Thyroid gland (tissue), 4 donors: ENCODE measurements at regions not wholly inside any gene's neighbourhood (a gene's known extent, or its start where the extent isn't known, plus 50 kb on each side); places are given as distances from the start of the nearest gene placed in this dataset.
"Not testable (repeated sequence)": the region's sequence is repeated elsewhere in the genome, so short reads cannot be mapped to it uniquely, and the experiment has no call there.

Experiments used
- DNase-seq, 2 donors: peaks; one replicate each; pipeline ENCODE4 v3.0.0-alpha.2; 2019
- H3K27ac ChIP-seq, 3 donors: fragments of 200-600 bp; sonication (generic); 1 replicate in 2 of 3; 2 replicates in 1 of 3; pipeline ENCODE4 v1.5.1; 2016 to 2019; ENCODE audit warnings: mild to moderate bottlenecking in 1 of 3, moderate library complexity in 1 of 3
- H3K27me3 ChIP-seq: fragments of 200-600 bp; sonication (generic); one replicate; pipeline ENCODE4 v1.5.1; 2019
- H3K36me3 ChIP-seq, 2 donors: fragments of 200-600 bp; sonication (generic); one replicate each; pipeline ENCODE4 v1.5.1; 2016 to 2019
- H3K4me1 ChIP-seq, 2 donors: fragments of 200-600 bp; sonication (generic); one replicate each; pipeline ENCODE4 v1.5.1; 2017 to 2019
- H3K4me3 ChIP-seq, 3 donors: fragments of 200-600 bp; sonication (generic); replicated peaks in 1 of 3; 1 replicate in 2 of 3; 2 replicates in 1 of 3; pipeline ENCODE4 v1.5.1; 2016; ENCODE audit warnings: mild to moderate bottlenecking in 1 of 3
- H3K9me3 ChIP-seq: fragments of 200-600 bp; sonication (generic); one replicate; pipeline ENCODE4 v1.5.1; 2017
- CTCF ChIP-seq, 6 experiments: fragments of 200-600 bp in 3 of 6; fragments of 450-650 bp in 3 of 6; sonication (generic) in 3 of 6; IDR thresholded peaks; one replicate each; pipeline ENCODE4 v1.5.1; 2016 to 2019; ENCODE audit warnings: antibody characterized with exemption in 6 of 6, mild to moderate bottlenecking in 2 of 6, inconsistent platforms in 1 of 6, moderate library complexity in 1 of 6
- POLR2A ChIP-seq, 2 donors: fragments of 450-650 bp; IDR thresholded peaks; one replicate each; pipeline ENCODE4 v1.6.1; 2017; ENCODE audit warnings: antibody characterized with exemption in 2 of 2, mild to moderate bottlenecking in 2 of 2, moderate library complexity in 1 of 2
- WGBS, 2 donors: methylation state at CpG; one replicate each; pipeline ENCODE4 v1.1.5; 2017; 5-methylcytosine and 5-hydroxymethylcytosine counted together
- intact Hi-C: fragments of 100-400 bp; cut with DNase I; formaldehyde crosslinking; loops from one replicate; pipeline ENCODE4 v1.15.1; 2023

GRCh38 chr1:106366627-106367319, 689.7 kb upstream of the PRMT6 start:
- Histone ChIP-seq H3K27me3 (no peaks in the 10 kb centered on the region), H3K9me3 (no peaks in the 10 kb centered on the region), H3K36me3 (no peaks in the 10 kb centered on the region), H3K27ac (no peak overlapping the region), H3K4me3 (no peak overlapping the region), H3K4me1 (no peaks in the 10 kb centered on the region)
- intact Hi-C loops = no loop called here
- TF ChIP-seq POLR2A (IDR thresholded peaks at IDR 0.05) (no peak), CTCF (IDR thresholded peaks at IDR 0.05) (no peak)
- WGBS, 2 donors = 62 to 63% methylated on average over 4 of the region's 4 CpGs
- DNase-seq = no peak

- Histone ChIP-seq H3K9me3 (no peaks in the 10 kb centered on the region), H3K4me3 (no peak overlapping the region), H3K27ac (no peak overlapping the region), H3K4me1 (no peaks in the 10 kb centered on the region), H3K36me3 (no peaks in the 10 kb centered on the region), H3K27me3 (no peaks in the 10 kb centered on the region)
- DNase-seq = no peak
- intact Hi-C loops = no loop called here
- TF ChIP-seq POLR2A (IDR thresholded peaks at IDR 0.05) = no peak
- no peak for TF ChIP-seq CTCF (IDR thresholded peaks at IDR 0.05)
These were observed 678.2 kb upstream of the PRMT6 start for GRCh38 chr1:106378261-106378660.

GRCh38 chr1:106380772-106381171, 675.7 kb upstream of the PRMT6 start:
- Histone ChIP-seq H3K9me3 (no peaks in the 10 kb centered on the region), H3K27ac (no peak overlapping the region), H3K36me3 (no peaks in the 10 kb centered on the region), H3K4me1 (no peaks in the 10 kb centered on the region), H3K27me3 (no peaks in the 10 kb centered on the region), H3K4me3 (no peak overlapping the region)
- no peak for TF ChIP-seq POLR2A (IDR thresholded peaks at IDR 0.05)
- no peak for TF ChIP-seq CTCF (IDR thresholded peaks at IDR 0.05)
- no peak for DNase-seq
- 74 to 83% methylated on average over 1 of the region's 1 CpG for WGBS, 2 donors
- intact Hi-C loops = no loop called here

GRCh38 chr1:106389160-106389559, 667.3 kb upstream of the PRMT6 start:
- 75 to 77% methylated on average over 4 of the region's 4 CpGs for WGBS, 2 donors
- H3K4me3 ChIP-seq, H3K27me3 ChIP-seq, H3K27ac ChIP-seq, intact Hi-C loops, DNase-seq, H3K4me1 ChIP-seq, H3K36me3 ChIP-seq, H3K9me3 ChIP-seq: not testable (repeated sequence)

- H3K27me3 ChIP-seq = no peaks in the 10 kb centered on the region
- H3K9me3 ChIP-seq = no peaks in the 10 kb centered on the region
- no peak overlapping the region for H3K4me3 ChIP-seq
- no peaks in the 10 kb centered on the region for H3K4me1 ChIP-seq
- no peak overlapping the region for H3K27ac ChIP-seq
- intact Hi-C loops = no loop called here
- TF ChIP-seq CTCF (IDR thresholded peaks at IDR 0.05) = no peak
- no peak for TF ChIP-seq POLR2A (IDR thresholded peaks at IDR 0.05)
- WGBS, 2 donors = 81 to 82% methylated on average over 1 of the region's 1 CpG
- no peak for DNase-seq
- H3K36me3 ChIP-seq = no peaks in the 10 kb centered on the region
These were observed 663.4 kb upstream of the PRMT6 start for GRCh38 chr1:106393046-106393445.

GRCh38 chr1:106396020-106396419, 660.5 kb upstream of the PRMT6 start:
- DNase-seq = no peak
- Histone ChIP-seq H3K4me3 (no peak overlapping the region), H3K4me1 (no peaks in the 10 kb centered on the region), H3K27me3 (no peaks in the 10 kb centered on the region), H3K36me3 (no peaks in the 10 kb centered on the region), H3K9me3 (no peaks in the 10 kb centered on the region), H3K27ac (no peak overlapping the region)
- intact Hi-C loops = no loop called here
- TF ChIP-seq POLR2A (IDR thresholded peaks at IDR 0.05) = no peak
- no peak for TF ChIP-seq CTCF (IDR thresholded peaks at IDR 0.05)
